PC-3 (cell line): ENCODE measurements at regions not wholly inside any gene's neighbourhood (a gene's known extent, or its start where the extent isn't known, plus 50 kb on each side); places are given as distances from the start of the nearest gene placed in this dataset.

ENCODE experiments used
- ATAC-seq: fragments of 200-7000 bp; cut with Tn5 transposase; 2 replicates; pipeline ENCODE4 v1.9.1; 2020; ENCODE audit warnings: mild to moderate bottlenecking, moderate library complexity
- BruUV-seq: library from RNA; stranded (reverse); fragments of 400-500 nt; replicated peaks from 2 replicates; lab custom pipeline; 2021; lab: Mats Ljungman, UMichigan
- CTCF ChIA-PET: fragments of 300-600 bp; sonication (Branson Sonifier 250); formaldehyde crosslinking; loops from one replicate; lab custom pipeline; 2022; ENCODE audit warnings: antibody characterized with exemption; lab: Charles Lee
- POLR2A ChIA-PET: fragments of 300-600 bp; sonication (Branson Sonifier 250); formaldehyde crosslinking; loops from one replicate; lab custom pipeline; 2022; ENCODE audit warnings: antibody characterized with exemption; ENCODE audit not compliant: unreplicated experiment; lab: Charles Lee
- DNase-seq: peaks from one replicate; pipeline ENCODE4 v3.0.0-alpha.2; 2015
- H2AFZ ChIP-seq: fragments of 300-600 bp; sonication (generic); 2 replicates; pipeline ENCODE4 v1.6.0; 2016; ENCODE audit warnings: antibody characterized with exemption, low read length
- H3F3A ChIP-seq: fragments of 300-600 bp; sonication (generic); one replicate; pipeline ENCODE4 v1.6.0; 2017; ENCODE audit warnings: antibody characterized with exemption, low read length, control low read depth, mild to moderate bottlenecking; ENCODE audit not compliant: unreplicated experiment
- H3K27ac ChIP-seq: fragments of 300-600 bp; sonication (generic); 2 replicates; pipeline ENCODE4 v1.5.1; 2016; ENCODE audit warnings: mild to moderate bottlenecking, low read length
- H3K27me3 ChIP-seq: fragments of 300-600 bp; sonication (generic); 2 replicates; pipeline ENCODE4 v1.6.1; 2016; ENCODE audit warnings: low read length, mixed read lengths
- H3K36me3 ChIP-seq: fragments of 300-600 bp; sonication (generic); 2 replicates; pipeline ENCODE4 v1.6.1; 2016; ENCODE audit warnings: low read depth, mixed run types, low read length, mixed read lengths
- H3K4me1 ChIP-seq: fragments of 300-600 bp; sonication (generic); 2 replicates; pipeline ENCODE4 v1.5.1; 2016; ENCODE audit warnings: low read length; ENCODE audit not compliant: insufficient read depth
- H3K4me2 ChIP-seq: fragments of 300-600 bp; sonication (generic); 2 replicates; pipeline ENCODE4 v1.6.0; 2016; ENCODE audit warnings: low read length
- H3K4me3 ChIP-seq: fragments of 300-600 bp; sonication (generic); 2 replicates; pipeline ENCODE4 v1.5.1; 2016; ENCODE audit warnings: mild to moderate bottlenecking, low read length, mixed read lengths
- H3K79me2 ChIP-seq: fragments of 300-600 bp; sonication (generic); 2 replicates; pipeline ENCODE4 v1.6.1; 2017; ENCODE audit warnings: low read length, mixed read lengths
- H3K9ac ChIP-seq: fragments of 300-600 bp; sonication (generic); 2 replicates; pipeline ENCODE4 v1.6.0; 2016; ENCODE audit warnings: mild to moderate bottlenecking, low read length
- H3K9me2 ChIP-seq: fragments of 300-600 bp; sonication (generic); replicated peaks from 2 replicates; pipeline ENCODE4 v1.6.1; 2016; ENCODE audit warnings: mixed run types, low read length, mixed read lengths
- H3K9me3 ChIP-seq: fragments of 300-600 bp; sonication (generic); 2 replicates; pipeline ENCODE4 v1.6.1; 2016; ENCODE audit warnings: low read length, mixed read lengths
- H4K20me1 ChIP-seq: fragments of 300-600 bp; sonication (generic); 2 replicates; pipeline ENCODE4 v1.6.1; 2016; ENCODE audit warnings: low read length, mixed read lengths
- CTCF ChIP-seq: fragments of 300-600 bp; sonication (generic); conservative IDR thresholded peaks from 2 replicates; pipeline ENCODE4 v1.5.1; 2017; ENCODE audit warnings: antibody characterized with exemption, low read depth, mild to moderate bottlenecking, low read length
- EZH2 ChIP-seq: fragments of 300-600 bp; sonication (generic); IDR thresholded peaks from one replicate; pipeline ENCODE4 v1.6.1; 2017; ENCODE audit warnings: antibody characterized with exemption, mild to moderate bottlenecking, low read length; ENCODE audit not compliant: unreplicated experiment
- EZH2phosphoT487 ChIP-seq: fragments of 300-600 bp; sonication (generic); IDR thresholded peaks from 2 replicates; pipeline ENCODE4 v1.6.1; 2018; ENCODE audit warnings: mild to moderate bottlenecking, antibody characterized with exemption, low read length, borderline replicate concordance
- intact Hi-C: fragments of 100-400 bp; cut with micrococcal nuclease; formaldehyde crosslinking; loops from 2 replicates; pipeline ENCODE4 v1.9.0; 2023

DNA sequence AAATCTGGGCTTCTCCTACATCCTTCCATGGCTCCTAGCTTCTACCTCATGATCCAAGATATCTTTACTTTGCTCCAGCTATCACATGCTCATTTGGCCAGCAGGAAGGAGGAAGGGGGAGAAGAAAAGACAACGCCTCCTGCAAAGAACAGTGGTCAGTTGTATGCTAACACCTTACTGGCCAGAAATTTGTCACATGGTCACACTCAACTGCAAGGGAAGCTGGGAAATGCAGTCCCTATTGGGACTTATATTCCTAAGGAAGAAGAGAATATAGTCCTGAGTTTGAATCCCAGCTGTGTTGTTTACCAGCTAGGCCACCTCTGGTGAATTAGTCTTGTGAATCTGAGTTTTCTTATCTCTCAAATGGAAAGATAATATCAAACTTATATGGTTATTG is 272.0 kb downstream of the BLID start:
- H3K9ac ChIP-seq, result no peak overlapping the region
- no peaks in the 10 kb centered on the region for H3K4me1 ChIP-seq
- intact Hi-C loops, result no loop called here
- H3K9me3 ChIP-seq, result no peaks in the 10 kb centered on the region
- H3K79me2 ChIP-seq, result no peaks in the 10 kb centered on the region
- H2AFZ ChIP-seq, result no peak overlapping the region
- no peaks in the 10 kb centered on the region for H3F3A ChIP-seq
- no peak for TF ChIP-seq CTCF
- TF ChIP-seq EZH2phosphoT487, result no peak
- TF ChIP-seq EZH2, result no peak
- H3K4me2 ChIP-seq, result no peak overlapping the region
- H4K20me1 ChIP-seq, result no peaks in the 10 kb centered on the region
- POLR2A ChIA-PET, result no interaction called here
- no peak for ATAC-seq
- no peaks in the 10 kb centered on the region for H3K36me3 ChIP-seq
- no peaks in the 10 kb centered on the region for H3K9me2 ChIP-seq
- CTCF ChIA-PET, result no interaction called here
- H3K27ac ChIP-seq, result no peak overlapping the region
- no peaks in the 10 kb centered on the region for H3K27me3 ChIP-seq
- no peak overlapping the region for H3K4me3 ChIP-seq
- DNase-seq, result no peak
- BruUV-seq, result no TSS peak

- no peaks in the 10 kb centered on the region for H4K20me1 ChIP-seq
- H3K36me3 ChIP-seq, result no peaks in the 10 kb centered on the region
- no peaks in the 10 kb centered on the region for H3K9me2 ChIP-seq
- no peaks in the 10 kb centered on the region for H3K79me2 ChIP-seq
- no peaks in the 10 kb centered on the region for H3F3A ChIP-seq
- TF ChIP-seq EZH2, result no peak
- no peak for TF ChIP-seq CTCF
- no peak for TF ChIP-seq EZH2phosphoT487
- H3K27me3 ChIP-seq, result no peaks in the 10 kb centered on the region
- H3K4me3 ChIP-seq, result no peak overlapping the region
- no peaks in the 10 kb centered on the region for H3K4me1 ChIP-seq
- BruUV-seq, result no TSS peak
- intact Hi-C loops, result no loop called here
- ChIA-PET CTCF (no interaction called here), POLR2A (interaction anchor here (0.6 kb wide), 1 partner anchor 263 kb away, joined by 3 read pairs; no protein-coding TSS in a partner anchor)
- H3K9ac ChIP-seq, result no peak overlapping the region
- H2AFZ ChIP-seq, result no peak overlapping the region
- ATAC-seq, result no peak
- no peaks in the 10 kb centered on the region for H3K9me3 ChIP-seq
- no peak overlapping the region for H3K27ac ChIP-seq
- no peak for DNase-seq
- H3K4me2 ChIP-seq, result no peak overlapping the region
These were observed 273.8 kb downstream of the BLID start for GRCh38 chr11:121842192-121842585.

GRCh38 chr11:121841487-121842191 is 274.4 kb downstream of the BLID start:
- Histone ChIP-seq H3F3A (no peaks in the 10 kb centered on the region), H3K4me2 (no peak overlapping the region), H3K36me3 (no peaks in the 10 kb centered on the region), H3K27ac (no peak overlapping the region), H4K20me1 (no peaks in the 10 kb centered on the region), H3K9me2 (no peaks in the 10 kb centered on the region), H3K27me3 (no peaks in the 10 kb centered on the region), H2AFZ (no peak overlapping the region), H3K9me3 (no peaks in the 10 kb centered on the region), H3K4me3 (no peak overlapping the region), H3K4me1 (no peaks in the 10 kb centered on the region), H3K9ac (no peak overlapping the region), H3K79me2 (no peaks in the 10 kb centered on the region)
- BruUV-seq, result no TSS peak
- TF ChIP-seq EZH2phosphoT487 (no peak), CTCF (no peak), EZH2 (no peak)
- intact Hi-C loops, result no loop called here
- POLR2A ChIA-PET, result no interaction called here
- peak; percentile 47 for DNase-seq
- CTCF ChIA-PET, result no interaction called here
- ATAC-seq, result no peak
